WTC11 (cell line): ENCODE measurements at regions not wholly inside any gene's neighbourhood (a gene's known extent, or its start where the extent isn't known, plus 50 kb on each side); places are given as distances from the start of the nearest gene placed in this dataset.

Source experiments
- ATAC-seq: fragments of 200-7000 bp; cut with Tn5 transposase; 2 replicates; pipeline ENCODE4 v1.10.0; 2021; ENCODE audit warnings: mild to moderate bottlenecking, moderate library complexity
- CTCF ChIA-PET: fragments of 300-600 bp; sonication (Branson Sonifier 250); formaldehyde crosslinking; loops from one replicate; lab custom pipeline; 2021; ENCODE audit warnings: antibody characterized with exemption; lab: Charles Lee
- POLR2A ChIA-PET: fragments of 350-600 bp; sonication (Branson Sonifier 250); formaldehyde crosslinking; loops from one replicate; lab custom pipeline; 2021; ENCODE audit warnings: antibody characterized with exemption; lab: Charles Lee
- DNase-seq: peaks from one replicate; pipeline ENCODE4 v3.0.0; 2021; ENCODE audit warnings: low spot score
- H3K27ac Mint-ChIP-seq: 2 replicates; pipeline ENCODE4 v1.8.0; 2021; ENCODE audit warnings: mixed read lengths
- H3K27me3 Mint-ChIP-seq: 2 replicates; pipeline ENCODE4 v1.8.0; 2021; ENCODE audit warnings: low read depth, mild to moderate bottlenecking, moderate library complexity, mixed read lengths
- H3K36me3 Mint-ChIP-seq: 2 replicates; pipeline ENCODE4 v1.8.0; 2021; ENCODE audit warnings: mixed read lengths
- H3K4me1 Mint-ChIP-seq: 2 replicates; pipeline ENCODE4 v1.8.0; 2022; ENCODE audit warnings: mixed read lengths
- H3K4me3 Mint-ChIP-seq: 2 replicates; pipeline ENCODE4 v1.8.0; 2021; ENCODE audit warnings: mild to moderate bottlenecking, moderate library complexity, mixed read lengths
- H3K9me3 Mint-ChIP-seq: 2 replicates; pipeline ENCODE4 v1.8.0; 2021; ENCODE audit warnings: mixed read lengths
- CREB1 ChIP-seq: sonication (generic); formaldehyde crosslinking; IDR thresholded peaks from 2 replicates; pipeline ENCODE4 v1.8.0; 2023; ENCODE audit warnings: mild to moderate bottlenecking, missing genetic modification reagents
- ERG ChIP-seq: fragments of 250-450 bp; sonication (Bioruptor Pico); IDR thresholded peaks from 2 replicates; pipeline ENCODE4 v1.8.0; 2021; ENCODE audit warnings: mild to moderate bottlenecking
- FOXP4 ChIP-seq: sonication (generic); formaldehyde crosslinking; IDR thresholded peaks from 2 replicates; pipeline ENCODE4 v1.8.0; 2022; ENCODE audit warnings: mild to moderate bottlenecking, missing genetic modification reagents
- GABPB1 ChIP-seq: sonication (generic); formaldehyde crosslinking; IDR thresholded peaks from 2 replicates; pipeline ENCODE4 v1.8.1; 2023; ENCODE audit warnings: mild to moderate bottlenecking, missing genetic modification reagents
- GRHL2 ChIP-seq: fragments of 250-450 bp; sonication (Bioruptor Pico); IDR thresholded peaks from 2 replicates; pipeline ENCODE4 v1.8.0; 2022; ENCODE audit warnings: mild to moderate bottlenecking, moderate library complexity; ENCODE audit not compliant: insufficient replicate concordance, severe bottlenecking
- HMGXB4 ChIP-seq: sonication (generic); formaldehyde crosslinking; IDR thresholded peaks from 2 replicates; pipeline ENCODE4 v1.8.1; 2023; ENCODE audit warnings: mild to moderate bottlenecking, moderate library complexity, missing genetic modification reagents
- IRF2 ChIP-seq: sonication (generic); formaldehyde crosslinking; IDR thresholded peaks from 2 replicates; pipeline ENCODE4 v1.8.0; 2022; ENCODE audit warnings: low read depth, missing genetic modification reagents, borderline replicate concordance
- NFATC4 ChIP-seq: fragments of 250-450 bp; sonication (Bioruptor Pico); IDR thresholded peaks from 2 replicates; pipeline ENCODE4 v1.9.0; 2021; ENCODE audit warnings: mild to moderate bottlenecking
- NR2C2 ChIP-seq: sonication (generic); formaldehyde crosslinking; IDR thresholded peaks from 2 replicates; pipeline ENCODE4 v1.8.0; 2022; ENCODE audit warnings: mild to moderate bottlenecking, missing genetic modification reagents
- OVOL2 ChIP-seq: fragments of 250-450 bp; sonication (Bioruptor Pico); IDR thresholded peaks from 2 replicates; pipeline ENCODE4 v1.9.0; 2021; ENCODE audit warnings: mild to moderate bottlenecking, borderline replicate concordance
- RELA ChIP-seq: sonication (generic); formaldehyde crosslinking; IDR thresholded peaks from 2 replicates; pipeline ENCODE4 v1.8.1; 2022; ENCODE audit warnings: missing genetic modification reagents, mild to moderate bottlenecking, borderline replicate concordance
- SMAD3 ChIP-seq: sonication (generic); formaldehyde crosslinking; IDR thresholded peaks from 2 replicates; pipeline ENCODE4 v1.8.0; 2022; ENCODE audit warnings: missing genetic modification reagents, mild to moderate bottlenecking, borderline replicate concordance
- USF1 ChIP-seq: sonication (generic); formaldehyde crosslinking; IDR thresholded peaks from 2 replicates; pipeline ENCODE4 v1.8.0; 2022; ENCODE audit warnings: mild to moderate bottlenecking, missing genetic modification reagents
- USF2 ChIP-seq: sonication (generic); formaldehyde crosslinking; IDR thresholded peaks from 2 replicates; pipeline ENCODE4 v1.8.1; 2023; ENCODE audit warnings: mild to moderate bottlenecking, missing genetic modification reagents, moderate library complexity
- ZBTB43 ChIP-seq: sonication (generic); formaldehyde crosslinking; IDR thresholded peaks from 2 replicates; pipeline ENCODE4 v1.8.1; 2023; ENCODE audit warnings: mild to moderate bottlenecking, missing genetic modification reagents
- ZMAT4 ChIP-seq: fragments of 250-450 bp; sonication (Bioruptor Pico); IDR thresholded peaks from 2 replicates; pipeline ENCODE4 v1.9.0; 2021; ENCODE audit warnings: mild to moderate bottlenecking
- ZNF263 ChIP-seq: sonication (generic); formaldehyde crosslinking; IDR thresholded peaks from 2 replicates; pipeline ENCODE4 v1.8.1; 2022; ENCODE audit warnings: low read depth, mild to moderate bottlenecking, moderate library complexity, missing genetic modification reagents
- ZNF512 ChIP-seq: sonication (generic); formaldehyde crosslinking; IDR thresholded peaks from 2 replicates; pipeline ENCODE4 v1.8.1; 2022; ENCODE audit warnings: missing genetic modification reagents, borderline replicate concordance
- ZNF532 ChIP-seq: fragments of 250-450 bp; sonication (Bioruptor Pico); IDR thresholded peaks from 2 replicates; pipeline ENCODE4 v1.9.0; 2021; ENCODE audit warnings: mild to moderate bottlenecking, borderline replicate concordance

- Mint-ChIP-seq H3K36me3 (no peaks in the 10 kb centered on the region), H3K27me3 (peaks cover 2% of the 10 kb centered on the region; the same call in 1 of the 2 replicates), H3K27ac (no peak overlapping the region), H3K4me3 (no peak overlapping the region), H3K4me1 (peaks cover 40% of the 10 kb centered on the region), H3K9me3 (no peaks in the 10 kb centered on the region)
- DNase-seq: no peak
- ChIA-PET CTCF (interaction anchor here (1.0 kb wide), 1 partner anchor 368 kb away, joined by 3 read pairs; no protein-coding TSS in a partner anchor), POLR2A (no interaction called here)
- ATAC-seq: peak; percentile 9
- TF ChIP-seq HMGXB4 (CRISPR knock-in tag): no peak
- TF ChIP-seq RELA (CRISPR knock-in tag): no peak
- TF ChIP-seq ZNF263 (CRISPR knock-in tag): no peak
- TF ChIP-seq USF2: no peak
- no peak for TF ChIP-seq GABPB1 (CRISPR knock-in tag)
- no peak for TF ChIP-seq IRF2
- no peak for TF ChIP-seq FOXP4 (CRISPR knock-in tag)
- no peak for TF ChIP-seq SMAD3
- TF ChIP-seq ZMAT4 (CRISPR knock-in tag): no peak
- no peak for TF ChIP-seq ERG (CRISPR knock-in tag)
- TF ChIP-seq NR2C2: no peak
- no peak for TF ChIP-seq ZNF512 (CRISPR knock-in tag)
- TF ChIP-seq NFATC4 (CRISPR knock-in tag): no peak
Observed at GRCh38 chr5:56638768-56639238, 176.5 kb upstream of the MAP3K1 start.

- peaks cover 40% of the 10 kb centered on the region for H3K4me1 Mint-ChIP-seq
- H3K36me3 Mint-ChIP-seq: no peaks in the 10 kb centered on the region
- DNase-seq (no peak), ATAC-seq (peak; percentile 79)
- H3K27me3 Mint-ChIP-seq: peaks cover 2% of the 10 kb centered on the region; the same call in 1 of the 2 replicates
- H3K27ac Mint-ChIP-seq: no peak overlapping the region
- H3K4me3 Mint-ChIP-seq: no peak overlapping the region
- no peaks in the 10 kb centered on the region for H3K9me3 Mint-ChIP-seq
- POLR2A ChIA-PET: no interaction called here
- CTCF ChIA-PET: no interaction called here
- TF ChIP-seq CREB1 (CRISPR knock-in tag): no peak
- TF ChIP-seq GRHL2 (CRISPR knock-in tag): no peak
- no peak for TF ChIP-seq USF1 (CRISPR knock-in tag)
- TF ChIP-seq OVOL2 (CRISPR knock-in tag): no peak
- TF ChIP-seq ZBTB43 (CRISPR knock-in tag): no peak
- no peak for TF ChIP-seq NFATC4 (CRISPR knock-in tag)
- TF ChIP-seq ZNF532: no peak
Observed at GRCh38 chr5:56638061-56638621, 177.2 kb upstream of the MAP3K1 start.
